ENCODE measurements at regions not wholly inside any gene's neighbourhood (a gene's known extent, or its start where the extent isn't known, plus 50 kb on each side); places are given as distances from the start of the nearest gene placed in this dataset.

DNA sequence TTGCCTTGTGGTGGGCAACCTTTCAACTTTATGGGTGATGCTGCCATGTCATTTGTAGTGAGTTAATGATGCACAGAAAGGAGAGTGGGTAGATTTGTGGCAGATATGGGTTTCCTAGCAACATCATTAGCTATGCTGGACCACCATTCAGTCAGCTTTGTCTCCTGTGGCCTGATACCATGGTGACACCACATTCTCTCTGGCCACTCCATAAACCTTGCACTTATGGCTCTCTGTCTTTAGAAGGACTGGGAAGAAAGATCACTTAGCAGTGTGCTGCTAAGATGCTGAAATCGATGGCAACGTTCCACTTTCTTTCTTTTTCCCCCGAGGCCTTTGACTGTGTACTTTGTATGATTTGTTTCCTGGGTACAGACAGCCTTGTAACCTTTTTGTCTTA, 95.0 kb upstream of the SOX3 start:
- H3K36me3 ChIP-seq (ENCODE audit: control insufficient read depth, insufficient read depth, low read length) = no peaks in the 10 kb centered on the region
- H3K9me3 ChIP-seq (ENCODE audit: control insufficient read depth, insufficient read depth, low read depth, low read length) = no peaks in the 10 kb centered on the region
- no TSS peak for BruUV-seq (replicated peaks)
- H3K27me3 ChIP-seq (ENCODE audit: control insufficient read depth, insufficient read depth, low read length) = no peaks in the 10 kb centered on the region
- H3K4me3 ChIP-seq (ENCODE audit: low read depth in 2 of 2, low read length in 2 of 2) = no peak overlapping the region
- no peak for TF ChIP-seq TCF7L2 (IDR thresholded peaks at IDR 0.05; ENCODE audit: low read depth, low read length)
- TF ChIP-seq, protein P1, sequence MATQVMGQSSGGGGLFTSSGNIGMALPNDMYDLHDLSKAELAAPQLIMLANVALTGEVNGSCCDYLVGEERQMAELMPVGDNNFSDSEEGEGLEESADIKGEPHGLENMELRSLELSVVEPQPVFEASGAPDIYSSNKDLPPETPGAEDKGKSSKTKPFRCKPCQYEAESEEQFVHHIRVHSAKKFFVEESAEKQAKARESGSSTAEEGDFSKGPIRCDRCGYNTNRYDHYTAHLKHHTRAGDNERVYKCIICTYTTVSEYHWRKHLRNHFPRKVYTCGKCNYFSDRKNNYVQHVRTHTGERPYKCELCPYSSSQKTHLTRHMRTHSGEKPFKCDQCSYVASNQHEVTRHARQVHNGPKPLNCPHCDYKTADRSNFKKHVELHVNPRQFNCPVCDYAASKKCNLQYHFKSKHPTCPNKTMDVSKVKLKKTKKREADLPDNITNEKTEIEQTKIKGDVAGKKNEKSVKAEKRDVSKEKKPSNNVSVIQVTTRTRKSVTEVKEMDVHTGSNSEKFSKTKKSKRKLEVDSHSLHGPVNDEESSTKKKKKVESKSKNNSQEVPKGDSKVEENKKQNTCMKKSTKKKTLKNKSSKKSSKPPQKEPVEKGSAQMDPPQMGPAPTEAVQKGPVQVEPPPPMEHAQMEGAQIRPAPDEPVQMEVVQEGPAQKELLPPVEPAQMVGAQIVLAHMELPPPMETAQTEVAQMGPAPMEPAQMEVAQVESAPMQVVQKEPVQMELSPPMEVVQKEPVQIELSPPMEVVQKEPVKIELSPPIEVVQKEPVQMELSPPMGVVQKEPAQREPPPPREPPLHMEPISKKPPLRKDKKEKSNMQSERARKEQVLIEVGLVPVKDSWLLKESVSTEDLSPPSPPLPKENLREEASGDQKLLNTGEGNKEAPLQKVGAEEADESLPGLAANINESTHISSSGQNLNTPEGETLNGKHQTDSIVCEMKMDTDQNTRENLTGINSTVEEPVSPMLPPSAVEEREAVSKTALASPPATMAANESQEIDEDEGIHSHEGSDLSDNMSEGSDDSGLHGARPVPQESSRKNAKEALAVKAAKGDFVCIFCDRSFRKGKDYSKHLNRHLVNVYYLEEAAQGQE (IDR thresholded peaks at IDR 0.05; ENCODE audit: insufficient read depth in 1 of 2, low read depth in 2 of 2, low read length in 1 of 2) = no peak
- no peak for TF ChIP-seq SIN3A (IDR thresholded peaks at IDR 0.05; ENCODE audit: borderline replicate concordance, insufficient read depth, low read depth, low read length)
- no peak for TF ChIP-seq POLR2AphosphoS5 (IDR thresholded peaks at IDR 0.05; ENCODE audit: low read depth, low read length)
- TF ChIP-seq, protein P2, sequence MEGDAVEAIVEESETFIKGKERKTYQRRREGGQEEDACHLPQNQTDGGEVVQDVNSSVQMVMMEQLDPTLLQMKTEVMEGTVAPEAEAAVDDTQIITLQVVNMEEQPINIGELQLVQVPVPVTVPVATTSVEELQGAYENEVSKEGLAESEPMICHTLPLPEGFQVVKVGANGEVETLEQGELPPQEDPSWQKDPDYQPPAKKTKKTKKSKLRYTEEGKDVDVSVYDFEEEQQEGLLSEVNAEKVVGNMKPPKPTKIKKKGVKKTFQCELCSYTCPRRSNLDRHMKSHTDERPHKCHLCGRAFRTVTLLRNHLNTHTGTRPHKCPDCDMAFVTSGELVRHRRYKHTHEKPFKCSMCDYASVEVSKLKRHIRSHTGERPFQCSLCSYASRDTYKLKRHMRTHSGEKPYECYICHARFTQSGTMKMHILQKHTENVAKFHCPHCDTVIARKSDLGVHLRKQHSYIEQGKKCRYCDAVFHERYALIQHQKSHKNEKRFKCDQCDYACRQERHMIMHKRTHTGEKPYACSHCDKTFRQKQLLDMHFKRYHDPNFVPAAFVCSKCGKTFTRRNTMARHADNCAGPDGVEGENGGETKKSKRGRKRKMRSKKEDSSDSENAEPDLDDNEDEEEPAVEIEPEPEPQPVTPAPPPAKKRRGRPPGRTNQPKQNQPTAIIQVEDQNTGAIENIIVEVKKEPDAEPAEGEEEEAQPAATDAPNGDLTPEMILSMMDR (IDR thresholded peaks at IDR 0.05) = no peak
- H3K4me1 ChIP-seq (ENCODE audit: control insufficient read depth, insufficient read depth, low read length) = no peaks in the 10 kb centered on the region
- DNase-seq (ENCODE audit: low read depth, low spot score) = no peak
- ChIA-PET POLR2A (no interaction called here), CTCF (interaction anchor here (0.6 kb wide), 1 partner anchor 100 kb away, joined by 7 read pairs; no protein-coding TSS in a partner anchor)
- ATAC-seq = no peak
- H3K27ac ChIP-seq (ENCODE audit: low read length) = no peak overlapping the region
- intact Hi-C loops (cut with micrococcal nuclease; ENCODE audit: unreplicated experiment) = no loop called here
- in situ Hi-C loops (cut with HindIII; ENCODE audit: low pct_unique_long_range_greater_than_20kb, low sequenced_read_pairs) = no loop called here

DNA sequence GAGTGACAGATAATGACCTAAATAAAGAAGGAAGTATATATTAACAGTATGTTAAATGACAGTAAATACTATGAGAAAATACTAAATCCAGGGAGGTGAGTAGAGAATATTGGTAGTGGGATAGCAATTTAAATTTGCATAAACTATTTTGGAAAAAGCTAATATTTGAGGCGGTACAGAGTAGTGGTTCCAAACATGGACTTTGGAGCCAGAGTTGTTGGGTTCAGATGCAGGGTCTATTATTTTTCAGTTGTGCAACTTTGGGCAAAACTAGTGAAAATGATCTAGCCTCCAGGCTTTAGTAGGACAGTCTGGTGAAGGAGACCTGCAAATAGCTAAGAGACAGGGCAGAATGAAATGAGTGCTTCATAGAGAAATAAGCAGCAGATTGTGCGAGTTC, 84.8 kb upstream of the SOX3 start:
- Histone ChIP-seq H3K27ac (ENCODE audit: low read length) (no peak overlapping the region), H3K27me3 (ENCODE audit: control insufficient read depth, insufficient read depth, low read length) (no peaks in the 10 kb centered on the region; the same call in 1 of the 2 replicates), H3K4me3 (ENCODE audit: low read depth in 2 of 2, low read length in 2 of 2) (no peak overlapping the region), H3K9me3 (ENCODE audit: control insufficient read depth, insufficient read depth, low read depth, low read length) (no peaks in the 10 kb centered on the region), H3K36me3 (ENCODE audit: control insufficient read depth, insufficient read depth, low read length) (no peaks in the 10 kb centered on the region), H3K4me1 (ENCODE audit: control insufficient read depth, insufficient read depth, low read length) (no peaks in the 10 kb centered on the region)
- CTCF ChIA-PET = no interaction called here
- in situ Hi-C loops (cut with HindIII; ENCODE audit: low pct_unique_long_range_greater_than_20kb, low sequenced_read_pairs) = no loop called here
- no peak for TF ChIP-seq POLR2AphosphoS5 (IDR thresholded peaks at IDR 0.05; ENCODE audit: low read depth, low read length)
- no peak for TF ChIP-seq TCF7L2 (IDR thresholded peaks at IDR 0.05; ENCODE audit: low read depth, low read length)
- TF ChIP-seq, protein P1 (IDR thresholded peaks at IDR 0.05; ENCODE audit: insufficient read depth in 1 of 2, low read depth in 2 of 2, low read length in 1 of 2) = no peak
- no peak for TF ChIP-seq SIN3A (IDR thresholded peaks at IDR 0.05; ENCODE audit: borderline replicate concordance, insufficient read depth, low read depth, low read length)
- TF ChIP-seq, protein P2 (IDR thresholded peaks at IDR 0.05) = no peak
- DNase-seq (ENCODE audit: low read depth, low spot score) (no peak), ATAC-seq (no peak)
- intact Hi-C loops (cut with micrococcal nuclease; ENCODE audit: unreplicated experiment) = no loop called here
- POLR2A ChIA-PET = no interaction called here
- no TSS peak for BruUV-seq (replicated peaks)
